WI38 (cell line): ENCODE measurements at regions not wholly inside any gene's neighbourhood (a gene's known extent, or its start where the extent isn't known, plus 50 kb on each side); places are given as distances from the start of the nearest gene placed in this dataset.

Source experiments
- H3K4me3 ChIP-seq: 2 replicates; pipeline ENCODE4 v1.5.1; 2011; ENCODE audit warnings: low read depth, mild to moderate bottlenecking, control low read depth, low read length
- TF ChIP-seq, protein P1 (sequence below): IDR thresholded peaks from 2 replicates; pipeline ENCODE4 v1.5.1; 2012; ENCODE audit warnings: low read depth, mild to moderate bottlenecking, control low read depth, low read length

DNA sequence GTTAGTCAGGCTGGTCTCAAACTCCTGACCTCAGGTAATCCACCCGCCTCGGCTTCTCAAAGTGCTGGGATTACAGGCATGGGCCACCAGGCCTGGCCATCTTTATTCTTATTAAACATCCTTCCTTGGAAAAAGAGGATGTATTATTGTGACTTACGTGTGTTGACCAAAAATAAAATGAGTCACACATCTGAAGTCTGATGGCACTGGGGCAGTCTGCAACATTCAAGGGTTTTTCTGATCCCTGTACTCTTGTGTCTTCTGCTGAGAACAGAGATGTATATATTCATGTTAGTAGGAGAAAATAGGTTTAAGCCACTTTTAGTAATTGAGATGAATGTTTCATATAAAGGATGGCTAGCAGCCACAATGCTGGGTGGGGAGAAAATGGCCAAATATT lies 129.9 kb upstream of the RIPOR2 start:
- TF ChIP-seq, protein P1, sequence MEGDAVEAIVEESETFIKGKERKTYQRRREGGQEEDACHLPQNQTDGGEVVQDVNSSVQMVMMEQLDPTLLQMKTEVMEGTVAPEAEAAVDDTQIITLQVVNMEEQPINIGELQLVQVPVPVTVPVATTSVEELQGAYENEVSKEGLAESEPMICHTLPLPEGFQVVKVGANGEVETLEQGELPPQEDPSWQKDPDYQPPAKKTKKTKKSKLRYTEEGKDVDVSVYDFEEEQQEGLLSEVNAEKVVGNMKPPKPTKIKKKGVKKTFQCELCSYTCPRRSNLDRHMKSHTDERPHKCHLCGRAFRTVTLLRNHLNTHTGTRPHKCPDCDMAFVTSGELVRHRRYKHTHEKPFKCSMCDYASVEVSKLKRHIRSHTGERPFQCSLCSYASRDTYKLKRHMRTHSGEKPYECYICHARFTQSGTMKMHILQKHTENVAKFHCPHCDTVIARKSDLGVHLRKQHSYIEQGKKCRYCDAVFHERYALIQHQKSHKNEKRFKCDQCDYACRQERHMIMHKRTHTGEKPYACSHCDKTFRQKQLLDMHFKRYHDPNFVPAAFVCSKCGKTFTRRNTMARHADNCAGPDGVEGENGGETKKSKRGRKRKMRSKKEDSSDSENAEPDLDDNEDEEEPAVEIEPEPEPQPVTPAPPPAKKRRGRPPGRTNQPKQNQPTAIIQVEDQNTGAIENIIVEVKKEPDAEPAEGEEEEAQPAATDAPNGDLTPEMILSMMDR = no peak

DNA sequence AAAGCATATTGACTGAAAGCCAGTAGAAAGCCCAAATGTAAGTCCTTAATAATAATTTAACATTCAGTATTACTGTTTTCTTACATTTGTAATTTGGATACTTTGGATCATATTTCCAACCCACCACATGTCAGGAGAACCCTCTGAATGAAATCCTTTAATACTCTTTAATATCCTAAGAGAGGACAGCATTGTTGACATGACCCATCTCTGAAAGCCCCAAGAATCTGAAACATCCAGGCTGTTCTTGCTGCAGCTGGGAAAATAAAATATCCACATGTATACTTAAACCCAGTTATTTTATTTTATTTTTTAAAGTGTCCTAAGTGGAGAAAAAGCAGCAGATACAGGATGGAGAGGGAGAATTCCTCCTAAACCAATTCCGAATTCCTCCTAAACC lies 130.8 kb upstream of the RIPOR2 start:
- TF ChIP-seq, protein P1 = no peak

More for the DNA sequence above, 129.9 kb upstream of the RIPOR2 start:
- no peak overlapping the region for H3K4me3 ChIP-seq

DNA sequence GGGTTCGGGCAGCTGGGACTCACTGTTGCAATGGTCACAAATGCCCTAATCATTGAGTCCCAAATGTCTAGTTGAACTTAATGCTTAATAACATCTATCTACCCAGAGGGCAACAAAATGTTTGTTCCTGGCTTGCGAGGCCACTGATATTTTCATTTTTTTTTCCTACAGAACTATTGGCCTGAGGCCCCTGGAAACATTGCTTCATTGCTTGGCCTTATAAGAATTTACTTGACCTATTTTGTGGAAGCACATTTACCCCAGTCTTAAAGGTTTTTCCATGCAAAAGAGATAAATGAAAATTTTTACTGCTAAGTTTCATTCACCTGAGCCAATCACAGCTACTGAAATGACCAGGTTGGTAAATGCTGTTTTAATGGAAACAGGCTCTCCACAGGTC lies 133.1 kb upstream of the RIPOR2 start:
- H3K4me3 ChIP-seq = no peak overlapping the region
- TF ChIP-seq, protein P1 = no peak

More for the DNA sequence above, 130.8 kb upstream of the RIPOR2 start:
- H3K4me3 ChIP-seq = no peak overlapping the region

DNA sequence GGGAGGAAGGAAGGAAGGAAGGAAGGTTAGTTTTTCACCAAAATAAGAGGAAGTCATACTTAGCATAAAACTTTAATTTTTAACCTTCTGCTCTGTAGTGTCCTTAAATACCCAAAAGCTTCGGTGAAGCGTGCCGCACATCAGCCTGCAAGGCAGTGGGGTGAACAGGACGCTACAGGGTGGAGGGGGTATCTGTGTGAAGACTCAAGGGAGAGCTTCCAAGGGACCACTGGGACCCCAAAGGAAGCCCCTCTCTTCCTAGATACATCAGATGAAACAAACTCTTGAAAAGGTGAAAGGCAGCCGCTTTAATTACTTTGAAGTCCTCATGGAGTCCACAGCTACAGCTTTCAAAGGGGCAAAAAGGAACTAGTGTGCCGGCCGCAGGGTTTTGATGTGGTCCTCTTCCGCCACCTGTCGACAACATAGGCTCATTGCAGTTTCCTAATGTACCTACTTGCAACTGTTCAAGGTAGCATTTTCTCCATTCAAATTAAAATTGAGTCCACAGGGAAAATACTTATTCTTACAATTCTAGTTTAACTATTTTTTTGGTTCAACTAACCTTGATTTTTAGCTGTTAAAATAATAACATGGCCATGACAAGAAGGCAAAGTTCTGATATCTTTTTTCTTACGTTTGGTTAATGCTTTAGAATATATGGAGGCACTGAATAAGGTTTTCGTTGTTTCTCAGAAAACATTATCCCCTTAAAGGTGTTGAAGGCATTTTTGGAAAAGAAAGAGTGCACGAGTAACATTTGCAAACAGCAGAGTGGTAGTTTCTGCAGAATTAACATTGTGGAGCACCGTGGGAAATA lies 135.0 kb upstream of the RIPOR2 start:
- H3K4me3 ChIP-seq = no peak overlapping the region
- TF ChIP-seq, protein P1 = peak; percentile 78

DNA sequence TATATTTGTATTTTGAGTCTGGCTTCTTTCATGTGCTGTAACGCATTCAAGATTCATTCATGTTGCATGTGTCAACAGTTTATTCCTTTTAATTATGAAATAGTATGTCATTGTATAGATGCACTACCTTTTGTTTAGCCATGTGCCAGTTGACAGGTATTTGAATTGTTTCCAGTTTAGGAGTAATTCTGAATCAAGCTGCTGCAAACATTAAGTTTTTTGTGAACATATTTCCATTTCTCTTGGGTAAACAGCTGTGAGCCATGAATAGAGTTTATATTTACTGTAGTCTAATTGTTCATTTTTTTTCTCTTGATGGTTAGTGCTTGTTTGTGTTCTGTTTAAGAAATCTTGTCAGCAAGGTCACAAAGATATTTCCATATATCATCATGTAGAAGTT lies 142.4 kb upstream of the RIPOR2 start:
- no peak overlapping the region for H3K4me3 ChIP-seq
- TF ChIP-seq, protein P1 = no peak

DNA sequence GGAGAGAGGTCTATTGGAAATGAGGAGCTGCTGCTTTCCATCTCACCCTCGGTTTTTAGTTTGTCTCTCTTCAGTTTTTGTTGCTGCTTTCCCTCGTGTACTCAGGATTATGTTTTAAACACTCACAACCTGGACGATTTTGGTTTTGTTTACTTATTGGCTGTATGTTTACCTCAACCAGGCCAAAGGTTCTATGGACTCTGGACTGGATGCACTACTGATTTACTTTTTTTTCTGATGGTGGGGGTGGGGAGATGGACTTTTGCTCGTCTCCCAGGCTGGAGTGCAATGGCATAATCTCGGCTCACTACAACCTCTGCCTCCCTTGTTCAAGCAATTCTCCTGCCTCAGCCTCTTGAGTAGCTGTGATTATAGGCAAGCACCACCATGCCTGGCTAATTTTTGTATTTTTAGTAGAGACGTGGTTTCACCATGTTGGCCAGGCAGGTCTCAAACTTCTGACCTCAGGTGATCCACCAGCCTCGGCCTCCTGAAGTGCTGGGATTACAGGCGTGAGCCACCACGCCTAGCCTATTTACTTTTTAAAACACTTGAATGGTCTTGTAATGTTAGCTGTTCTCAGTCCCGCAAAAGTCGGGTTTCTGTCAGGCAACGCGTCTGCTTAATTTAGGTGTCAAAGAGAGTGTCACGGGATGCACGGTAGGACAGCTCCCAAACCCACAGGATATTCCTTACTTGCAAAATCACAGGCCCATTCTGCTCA lies 148.2 kb upstream of the RIPOR2 start:
- TF ChIP-seq, protein P1 = no peak
- H3K4me3 ChIP-seq = no peak overlapping the region

DNA sequence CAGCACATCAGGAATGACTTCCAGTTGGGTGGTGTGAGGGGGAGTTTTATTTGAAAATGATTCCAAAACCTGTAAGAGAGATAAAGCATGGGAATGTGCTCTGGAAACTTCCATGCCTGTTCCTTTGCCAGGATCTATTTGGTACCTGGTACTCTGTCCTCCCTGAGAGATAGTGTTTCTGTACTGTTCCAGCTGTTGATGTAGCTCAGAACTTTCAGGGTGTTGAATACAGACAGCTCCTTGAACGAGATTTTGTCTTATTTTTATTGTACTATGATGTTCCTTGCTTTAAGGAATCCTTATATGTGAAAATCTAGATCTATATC lies 148.7 kb upstream of the RIPOR2 start:
- TF ChIP-seq, protein P1 = no peak
- H3K4me3 ChIP-seq = no peak overlapping the region
